ENCODE measurements at regions not wholly inside any gene's neighbourhood (a gene's known extent, or its start where the extent isn't known, plus 50 kb on each side); places are given as distances from the start of the nearest gene placed in this dataset.
"Not testable (repeated sequence)": the region's sequence is repeated elsewhere in the genome, so short reads cannot be mapped to it uniquely, and the experiment has no call there.

GRCh38 chr10:4635883-4636282 lies 190.1 kb upstream of the AKR1E2 start:
- no peak for DNase-seq (ENCODE audit: low read depth)

DNA sequence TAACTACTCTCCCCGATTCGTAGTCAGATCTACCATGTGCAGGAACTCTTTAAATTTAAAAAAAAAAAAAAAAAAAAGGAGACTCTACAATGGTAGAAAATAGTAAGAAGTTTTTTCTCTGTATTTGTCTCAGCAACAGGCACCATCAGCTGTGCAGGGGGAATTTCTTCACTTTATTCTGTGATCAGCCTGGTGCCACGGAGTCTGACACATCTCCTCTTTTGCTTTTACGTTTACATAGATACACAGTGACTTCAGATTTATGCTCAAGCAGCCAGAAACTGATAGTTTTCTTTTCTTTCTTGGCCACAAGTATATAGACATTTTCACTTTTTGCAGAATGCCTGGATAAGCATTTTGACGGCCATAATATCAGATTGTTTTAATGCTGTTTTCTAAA lies 190.6 kb upstream of the AKR1E2 start:
- DNase-seq (ENCODE audit: low read depth): no peak

DNA sequence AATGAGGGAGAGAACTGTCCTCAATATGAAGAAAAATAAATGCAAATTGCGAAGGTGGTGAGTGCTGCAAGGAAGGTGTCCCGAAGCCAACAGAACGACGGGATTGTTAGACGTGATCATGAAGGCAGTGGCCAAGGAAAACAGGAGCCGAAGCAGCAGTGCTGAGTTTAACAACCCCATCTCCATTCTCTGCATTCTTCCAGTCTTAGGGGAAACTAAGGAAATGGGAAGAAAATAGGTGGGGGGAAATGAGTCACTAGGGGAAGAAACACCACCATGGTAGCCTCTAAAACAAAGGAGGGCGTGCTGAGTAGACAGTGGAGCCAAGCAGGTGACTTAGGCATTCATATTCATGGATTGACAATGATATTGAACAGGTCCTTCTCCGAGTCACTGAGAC lies 192.2 kb upstream of the AKR1E2 start:
- DNase-seq (ENCODE audit: low read depth): no peak

- DNase-seq (ENCODE audit: low read depth): no peak
These were observed 192.8 kb upstream of the AKR1E2 start for GRCh38 chr10:4633186-4633585.

DNA sequence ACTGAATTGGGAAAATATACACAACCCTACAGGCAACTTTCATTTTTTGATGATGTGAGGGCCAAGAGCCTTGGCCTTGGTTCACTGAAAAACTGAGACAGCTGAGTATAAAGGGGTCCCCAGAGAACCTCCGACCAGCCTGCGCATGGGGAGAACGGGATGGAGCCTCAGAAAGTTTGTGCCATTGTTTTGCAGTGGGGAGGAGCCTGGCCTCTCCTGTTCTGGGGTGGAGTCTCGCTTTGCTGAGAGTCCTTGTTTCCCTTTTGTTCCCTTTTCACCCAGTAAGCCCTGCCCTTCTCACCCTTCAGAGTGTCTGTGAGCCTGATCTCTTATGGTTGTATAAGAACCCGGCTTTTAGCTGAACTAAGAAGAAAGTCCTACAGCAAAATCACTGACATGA lies 193.2 kb upstream of the AKR1E2 start:
- DNase-seq (ENCODE audit: low read depth): no peak

DNA sequence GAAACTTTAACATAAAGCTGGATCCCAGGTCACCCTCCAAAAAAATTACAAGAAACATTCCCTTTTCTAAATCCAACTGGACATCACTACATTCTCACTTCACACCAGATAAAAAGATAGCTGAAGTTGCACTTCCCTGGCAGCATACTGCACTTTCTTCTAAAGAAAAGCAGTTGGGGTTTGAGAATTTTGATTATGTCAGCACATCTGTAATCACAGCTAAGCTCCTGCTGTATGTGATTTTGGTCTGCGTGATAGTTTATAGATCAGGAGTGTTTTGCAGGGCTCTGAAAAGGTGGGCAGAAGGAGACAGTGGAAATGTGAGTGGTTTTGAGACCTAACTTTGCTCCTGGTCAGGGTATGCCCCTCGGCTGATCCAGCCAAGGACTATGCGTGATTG lies 199.1 kb upstream of the AKR1E2 start:
- DNase-seq (ENCODE audit: low read depth): no peak

DNA sequence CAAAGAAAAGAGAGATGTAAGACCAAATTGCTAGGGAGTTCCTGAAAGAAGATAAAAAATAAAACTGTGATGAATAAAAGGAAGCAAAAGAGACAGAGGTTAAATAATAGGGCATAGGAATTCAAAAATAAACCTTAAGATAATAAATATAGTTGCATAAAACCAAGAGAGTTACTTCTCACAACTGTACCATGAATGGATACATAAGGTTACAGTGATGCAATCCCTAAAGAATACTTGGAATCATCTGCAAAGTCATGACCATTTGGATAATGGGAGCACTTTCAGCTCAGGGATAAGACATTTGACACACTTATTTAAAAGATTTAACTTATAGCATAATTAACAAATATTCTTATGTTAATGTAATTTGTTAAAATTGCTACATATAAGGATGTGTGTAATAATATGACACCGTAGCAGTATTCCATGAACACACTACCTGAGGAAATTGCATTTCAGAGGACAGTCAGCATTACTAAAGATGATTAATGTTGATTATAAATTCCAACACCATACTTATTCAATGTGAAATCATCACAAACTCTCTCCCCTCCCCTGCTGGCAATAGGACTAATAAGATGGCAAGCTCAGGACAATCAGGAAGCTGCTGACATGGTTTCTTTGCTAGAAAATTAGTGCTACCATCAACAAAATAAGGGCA lies 202.1 kb upstream of the AKR1E2 start:
- no peak for DNase-seq (ENCODE audit: low read depth)

GRCh38 chr10:4623200-4623599 lies 202.8 kb upstream of the AKR1E2 start:
- DNase-seq (ENCODE audit: low read depth): no peak

DNA sequence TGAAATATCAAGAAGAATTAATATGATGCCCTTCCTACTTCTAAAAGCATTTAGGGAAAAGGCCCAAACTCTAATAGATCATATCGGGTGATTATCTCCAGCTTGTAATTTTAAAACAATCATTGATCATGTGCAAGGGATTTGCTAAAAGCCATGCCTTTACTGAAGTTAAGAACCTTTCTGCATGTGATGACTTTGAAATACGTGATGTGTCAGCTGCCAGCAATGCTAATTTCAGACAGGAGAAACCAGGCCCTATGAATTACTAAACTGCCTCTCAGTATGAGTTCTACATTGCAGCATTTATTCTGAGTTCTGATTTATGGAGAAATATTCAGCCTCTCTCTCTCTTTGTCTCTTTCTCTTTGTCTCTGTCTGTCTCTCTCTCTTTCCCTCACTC lies 203.6 kb upstream of the AKR1E2 start:
- DNase-seq (ENCODE audit: low read depth): no peak

- DNase-seq (ENCODE audit: low read depth): no peak
These were observed 208.4 kb upstream of the AKR1E2 start for GRCh38 chr10:4617589-4617988.

GRCh38 chr10:4615042-4615441 lies 211.0 kb upstream of the AKR1E2 start:
- DNase-seq (ENCODE audit: low read depth): no peak

DNA sequence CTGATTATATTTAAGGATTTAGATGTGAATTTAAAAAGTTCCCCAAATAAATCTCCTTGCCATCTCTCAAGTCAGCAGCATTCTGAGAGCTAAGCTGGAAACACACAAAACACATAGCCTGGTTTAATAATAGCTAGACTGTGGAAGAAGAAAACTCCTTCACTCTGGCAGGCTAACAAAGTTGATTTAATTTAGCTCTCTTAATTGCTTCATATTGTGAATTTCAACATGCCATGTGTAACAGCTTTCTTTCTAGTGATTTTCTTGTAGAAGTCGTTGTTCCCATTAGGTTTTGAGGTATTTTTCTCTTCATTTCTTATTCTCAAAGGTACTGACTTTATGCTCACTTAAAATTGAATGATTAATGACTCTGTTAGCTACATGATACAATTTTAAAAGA lies 216.8 kb upstream of the AKR1E2 start:
- DNase-seq (ENCODE audit: low read depth): no peak

- no peak for DNase-seq (ENCODE audit: low read depth)
These were observed 218.3 kb upstream of the AKR1E2 start for GRCh38 chr10:4607681-4608080.

GRCh38 chr10:4606856-4607636 lies 219.0 kb upstream of the AKR1E2 start:
- no peak for DNase-seq (ENCODE audit: low read depth)

DNA sequence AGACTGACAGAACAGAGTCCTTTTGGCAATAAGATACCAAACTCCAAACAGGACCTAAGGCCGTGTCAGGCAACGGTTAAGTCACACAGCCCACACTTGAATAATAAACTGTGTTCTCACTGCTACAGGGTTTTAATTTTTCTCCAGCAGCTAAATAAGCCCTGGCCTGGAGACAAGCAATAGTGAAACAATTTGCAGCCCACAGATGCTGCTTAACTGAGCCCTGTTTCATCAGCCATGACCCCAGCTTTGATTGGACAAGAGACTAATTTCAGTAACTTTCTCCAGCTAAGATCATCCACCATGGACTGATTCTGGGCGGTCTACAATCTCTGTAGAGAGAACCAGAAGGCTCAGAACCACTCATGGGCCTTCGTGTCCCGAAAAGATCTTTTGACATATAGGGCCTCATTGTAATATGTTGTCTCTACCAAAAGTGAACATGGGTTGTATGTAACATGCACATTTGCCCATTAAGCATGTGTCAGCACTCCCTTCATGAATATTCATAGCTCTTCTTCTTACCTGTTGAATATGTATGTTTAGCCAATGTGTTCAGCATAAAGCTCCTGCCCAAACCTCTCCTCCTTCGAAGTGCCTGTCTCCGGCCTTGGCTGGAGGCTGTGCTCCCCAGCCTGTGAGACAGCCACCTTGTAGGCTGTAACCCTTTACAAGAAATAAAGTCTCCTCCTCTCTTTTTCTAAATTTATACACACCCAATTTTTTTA lies 223.1 kb upstream of the AKR1E2 start:
- DNase-seq (ENCODE audit: low read depth): no peak

GRCh38 chr10:4599471-4599870 lies 226.5 kb upstream of the AKR1E2 start:
- no peak for DNase-seq (ENCODE audit: low read depth)

DNA sequence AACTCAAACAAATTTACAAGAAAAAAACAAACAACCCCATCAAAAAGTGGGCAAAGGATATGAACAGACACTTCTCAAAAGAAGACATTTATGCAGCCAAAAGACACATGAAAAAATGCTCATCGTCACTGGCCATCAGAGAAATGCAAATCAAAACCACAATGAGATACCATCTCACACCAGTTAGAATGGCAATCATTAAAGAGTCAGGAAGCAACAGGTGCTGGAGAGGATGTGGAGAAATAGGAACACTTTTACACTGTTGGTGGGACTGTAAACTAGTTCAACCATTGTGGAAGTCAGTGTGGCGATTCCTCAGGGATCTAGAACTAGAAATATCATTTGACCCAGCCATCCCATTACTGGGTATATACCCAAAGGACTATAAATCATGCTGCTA lies 228.1 kb upstream of the AKR1E2 start:
- not testable (repeated sequence) for DNase-seq (ENCODE audit: low read depth)

GRCh38 chr10:4596951-4597350 lies 229.1 kb upstream of the AKR1E2 start:
- no peak for DNase-seq (ENCODE audit: low read depth)

GRCh38 chr10:4595719-4596319 lies 230.2 kb upstream of the AKR1E2 start:
- no peak for DNase-seq (ENCODE audit: low read depth)

DNA sequence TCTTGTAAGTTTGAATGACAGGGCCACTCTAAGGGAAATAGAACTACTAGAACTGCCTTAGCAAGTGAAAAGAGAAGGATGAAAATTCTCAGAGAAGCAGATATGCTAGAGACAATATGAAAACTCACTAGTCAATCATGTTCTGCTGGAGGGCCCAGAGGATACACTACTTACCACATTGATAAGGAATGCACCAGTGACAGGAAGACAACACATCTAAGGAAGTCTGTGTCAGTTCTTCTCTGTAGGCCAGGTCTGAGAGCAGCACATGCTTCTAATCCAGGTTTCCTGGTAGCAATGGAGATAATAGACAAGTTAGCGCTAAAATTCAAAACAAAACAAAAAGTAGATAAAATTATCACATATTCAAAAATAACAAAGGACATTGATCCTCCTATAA lies 235.2 kb upstream of the AKR1E2 start:
- no peak for DNase-seq (ENCODE audit: low read depth)

GRCh38 chr10:4588824-4589223 lies 237.2 kb upstream of the AKR1E2 start:
- DNase-seq (ENCODE audit: low read depth): no peak

- no peak for DNase-seq (ENCODE audit: low read depth)
These were observed 238.5 kb upstream of the AKR1E2 start for GRCh38 chr10:4587466-4587865.

DNA sequence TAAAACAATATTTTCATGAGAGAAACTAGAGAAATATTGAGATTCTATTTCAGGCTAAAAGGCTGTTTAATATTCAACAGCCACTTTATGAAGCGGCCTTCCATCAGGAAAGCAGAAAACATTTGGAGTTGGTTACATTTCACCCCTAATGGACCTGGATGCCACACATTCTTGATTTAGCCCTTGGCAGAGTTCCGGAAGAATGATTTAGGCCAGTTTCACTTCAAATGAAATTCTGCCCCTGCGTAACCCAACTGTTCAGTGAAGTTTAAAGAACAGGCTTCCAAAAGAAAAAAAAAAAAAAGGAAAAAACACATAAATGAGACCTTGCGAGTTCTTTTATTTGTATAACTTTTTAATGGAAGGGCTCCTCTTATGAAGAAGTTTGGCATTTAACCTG lies 239.2 kb upstream of the AKR1E2 start:
- peak; percentile 61 for DNase-seq (ENCODE audit: low read depth)

Data from GM04504 (cell line).